K562 (cell line): ENCODE measurements at regions not wholly inside any gene's neighbourhood (a gene's known extent, or its start where the extent isn't known, plus 50 kb on each side); places are given as distances from the start of the nearest gene placed in this dataset.

Experiments
- ATAC-seq: fragments of 200-7000 bp; cut with Tn5 transposase; 3 replicates; pipeline ENCODE4 v1.9.1; 2020; ENCODE audit warnings: moderate library complexity
- BruUV-seq: library from RNA; stranded (reverse); fragments of 400-500 nt; replicated peaks from 2 replicates; lab custom pipeline; 2021; lab: Mats Ljungman, UMichigan
- CTCF ChIA-PET: fragments of 300-600 bp; formaldehyde crosslinking; extraction: SDS; loops from one replicate; lab custom pipeline; 2021; ENCODE audit warnings: low intra/inter-chr PET ratio; lab: Yijun Ruan, JAX
- POLR2A ChIA-PET: fragments of 300-600, 350-650 bp; sonication (Branson Sonifier 250); formaldehyde crosslinking; extraction: SDS; loops from one replicate; lab custom pipeline; 2021; ENCODE audit warnings: antibody characterized with exemption, inconsistent platforms; lab: Yijun Ruan, JAX
- DNase-seq, 4 experiments: peaks; one replicate each; pipeline versions ENCODE4 v3.0.0 to v3.0.0-alpha.2; 2011 to 2018; ENCODE audit warnings: low spot score in 3 of 4, mixed read lengths in 3 of 4; ENCODE audit errors: extremely low read depth in 1 of 4
- FAIRE-seq: peaks from 2 replicates; lab custom pipeline; 2011; peaks lifted over from hg19 to GRCh38; lab: Jason Lieb, UNC
- H2AFZ ChIP-seq: 2 replicates; pipeline ENCODE4 v1.6.0; 2011; ENCODE audit warnings: low read depth, low read length, control low read depth, inconsistent platforms
- H3K27ac ChIP-seq: fragments of 200-600 bp; 3 replicates; pipeline ENCODE4 v1.8.0; 2011; ENCODE audit warnings: low read depth, mild to moderate bottlenecking, control low read depth, inconsistent platforms, low read length, moderate library complexity, mixed read lengths; ENCODE audit errors: extremely low read depth
- H3K27me3 ChIP-seq, 2 experiments: fragments of 300-600 bp in 1 of 2; 2 replicates in 1 of 2; 3 replicates in 1 of 2; pipeline versions ENCODE4 v1.6.0 to v1.8.0; 2011; ENCODE audit warnings: inconsistent platforms in 2 of 2, low read length in 2 of 2, mild to moderate bottlenecking in 1 of 2, mixed read lengths in 1 of 2, moderate library complexity in 1 of 2; ENCODE audit not compliant: control insufficient read depth in 2 of 2, insufficient read depth in 2 of 2
- H3K36me3 ChIP-seq: fragments of 300-600 bp; 3 replicates; pipeline ENCODE4 v1.8.0; 2011; ENCODE audit warnings: mild to moderate bottlenecking, low read length, inconsistent platforms; ENCODE audit not compliant: control insufficient read depth, insufficient read depth
- H3K4me1 ChIP-seq, 2 experiments: fragments of 200-600 bp in 1 of 2; replicated peaks in 1 of 2; 2 replicates in 1 of 2; 3 replicates in 1 of 2; pipeline versions ENCODE4 v1.5.1 to v1.8.0; 2011; ENCODE audit warnings: inconsistent platforms in 2 of 2, low read length in 2 of 2, mild to moderate bottlenecking in 1 of 2, mixed read lengths in 1 of 2, moderate library complexity in 1 of 2; ENCODE audit not compliant: control insufficient read depth in 2 of 2, insufficient read depth in 2 of 2
- H3K4me2 ChIP-seq: 2 replicates; pipeline ENCODE4 v1.6.1; 2011; ENCODE audit warnings: low read length, control low read depth, inconsistent platforms, mixed read lengths; ENCODE audit not compliant: insufficient read depth
- H3K4me3 ChIP-seq: fragments of 200-600 bp; sonication (generic), shearing (Covaris generic); 2 replicates; pipeline ENCODE4 v1.5.1; 2016; ENCODE audit warnings: control low read depth, inconsistent platforms
- H3K79me2 ChIP-seq: fragments of 200-600 bp; 3 replicates; pipeline ENCODE4 v1.8.0; 2011; ENCODE audit warnings: low read length, inconsistent platforms; ENCODE audit not compliant: control insufficient read depth, insufficient read depth
- H3K9ac ChIP-seq, 2 experiments: 2 replicates each; pipeline versions ENCODE4 v1.6.0 to v1.6.1; 2011; ENCODE audit warnings: low read depth in 2 of 2, low read length in 2 of 2, control low read depth in 1 of 2, inconsistent platforms in 1 of 2, mild to moderate bottlenecking in 1 of 2, mixed read lengths in 1 of 2; ENCODE audit not compliant: insufficient read depth in 1 of 2
- H3K9me1 ChIP-seq: one replicate; pipeline ENCODE4 v1.6.0; 2011; ENCODE audit warnings: inconsistent platforms, mild to moderate bottlenecking, low read length, moderate library complexity; ENCODE audit not compliant: control insufficient read depth, insufficient read depth
- H3K9me3 ChIP-seq: replicated peaks from 2 replicates; pipeline ENCODE4 v1.5.1; 2011; ENCODE audit warnings: low read depth, low read length, inconsistent platforms; ENCODE audit not compliant: control insufficient read depth, insufficient read depth
- H4K20me1 ChIP-seq: replicated peaks from 2 replicates; pipeline ENCODE4 v1.6.1; 2011; ENCODE audit warnings: low read length, inconsistent platforms, mixed read lengths; ENCODE audit not compliant: control insufficient read depth, insufficient read depth
- ATF6 ChIP-seq: sonication (generic); formaldehyde crosslinking; IDR thresholded peaks from 2 replicates; pipeline ENCODE4 v1.4.0; 2020; ENCODE audit warnings: mild to moderate bottlenecking, missing genetic modification reagents
- ATF7 ChIP-seq: fragments of 450-650 bp; IDR thresholded peaks from 2 replicates; pipeline ENCODE4 v1.7.1; 2014; ENCODE audit warnings: mild to moderate bottlenecking, moderate library complexity
- CC2D1A ChIP-seq: fragments of 450-650 bp; IDR thresholded peaks from 2 replicates; pipeline ENCODE4 v1.6.1; 2017; ENCODE audit warnings: mild to moderate bottlenecking
- CHCHD3 ChIP-seq: fragments of 250-450 bp; sonication (Bioruptor Pico); IDR thresholded peaks from 2 replicates; pipeline ENCODE4 v2.1.2; 2022; ENCODE audit warnings: mild to moderate bottlenecking
- CXXC5 ChIP-seq: fragments of 250-450 bp; sonication (Bioruptor Pico); IDR thresholded peaks from 2 replicates; pipeline ENCODE4 v1.8.0; 2022; ENCODE audit warnings: inconsistent platforms, mild to moderate bottlenecking, moderate library complexity
- ILK ChIP-seq: fragments of 450-650 bp; IDR thresholded peaks from 2 replicates; pipeline ENCODE4 v1.6.1; 2016; ENCODE audit warnings: missing genetic modification characterization, low read depth, mild to moderate bottlenecking, missing compliant biosample characterization, moderate library complexity, borderline replicate concordance
- L3MBTL2 ChIP-seq: fragments of 450-650 bp; IDR thresholded peaks from 2 replicates; pipeline ENCODE4 v1.6.1; 2016; ENCODE audit warnings: mild to moderate bottlenecking, moderate library complexity
- RBM25 ChIP-seq: fragments of 200-400 bp; formaldehyde crosslinking; IDR thresholded peaks from 2 replicates; pipeline ENCODE4 v1.6.1; 2018; ENCODE audit warnings: low read length, low read depth, moderate library complexity; ENCODE audit not compliant: severe bottlenecking
- SP2 ChIP-seq: IDR thresholded peaks from 2 replicates; pipeline ENCODE4 v1.6.1; 2011; ENCODE audit warnings: mild to moderate bottlenecking, low read depth, low read length, moderate library complexity; ENCODE audit not compliant: poor library complexity, severe bottlenecking; ENCODE audit errors: extremely low read depth
- ZNF280B ChIP-seq: fragments of 250-450 bp; sonication (Bioruptor Pico); IDR thresholded peaks from 2 replicates; pipeline ENCODE4 v1.5.1; 2021; ENCODE audit warnings: mild to moderate bottlenecking
- WGBS: fragments of 100-300 bp; shearing (Covaris generic); methylation state at CpG from one replicate; pipeline ENCODE4 v1.1.6; 2016; ENCODE audit warnings: low coverage, mixed read lengths; ENCODE audit not compliant: insufficient coverage; ENCODE audit errors: missing lambda C conversion rate; 5-methylcytosine and 5-hydroxymethylcytosine counted together
- in situ Hi-C: fragments of 300-500 bp; cut with MboI; formaldehyde crosslinking; loops from 4 replicates; pipeline ENCODE4 v1.15.0; 2018; ENCODE audit warnings: inconsistent platforms, mixed read lengths
- intact Hi-C: fragments of 100-400 bp; cut with micrococcal nuclease; formaldehyde crosslinking; loops from 2 replicates; pipeline ENCODE4 v1.14.2; 2022

- TF ChIP-seq ATF7, result peak; percentile 74; the same call in 1 of the 2 replicates
- no peak for TF ChIP-seq CHCHD3
These were observed 58.1 kb upstream of the TGIF1 start (continued) for GRCh38 chr18:3391704-3392466.

GRCh38 chr18:3392467-3392855 is 57.5 kb upstream of the TGIF1 start:
- H3K27me3 ChIP-seq, result peaks cover 0 to 4% of the 10 kb centered on the region in 2 experiments; a peak in 1 of 5 replicates
- no peak overlapping the region for H3K9ac ChIP-seq
- H3K9me3 ChIP-seq, result no peaks in the 10 kb centered on the region
- H3K4me2 ChIP-seq, result no peak overlapping the region
- FAIRE-seq (no peak), DNase-seq (no peak), ATAC-seq (no peak)
- TF ChIP-seq ATF6 (CRISPR knock-in tag), result no peak
- no peak for TF ChIP-seq ILK (tag)
- TF ChIP-seq L3MBTL2, result no peak
- TF ChIP-seq CXXC5, result no peak
- TF ChIP-seq SP2, result no peak
- TF ChIP-seq ZNF280B (CRISPR knock-in tag), result no peak
- no peak for TF ChIP-seq RBM25
- TF ChIP-seq CC2D1A, result no peak
- H3K27ac ChIP-seq, result no peak overlapping the region
- no peak overlapping the region for H2AFZ ChIP-seq
- intact Hi-C loops, result no loop called here
- WGBS, result 9% methylated on average over 2 of the region's 2 CpGs
- no peaks in the 10 kb centered on the region for H3K9me1 ChIP-seq
- H3K4me1 ChIP-seq, result no peaks in the 10 kb centered on the region
- H3K4me3 ChIP-seq, result no peak overlapping the region
- no peaks in the 10 kb centered on the region for H3K36me3 ChIP-seq
- no TSS peak for BruUV-seq
- ChIA-PET CTCF (no interaction called here), POLR2A (interaction anchor here (2.1 to 2.3 kb wide), 2 partner anchors 8 to 17 kb away, joined by 6 to 9 read pairs; no protein-coding TSS in a partner anchor)
- no peaks in the 10 kb centered on the region for H3K79me2 ChIP-seq
- no peaks in the 10 kb centered on the region for H4K20me1 ChIP-seq
- in situ Hi-C loops, result no loop called here
